22Rv1 (cell line): ENCODE measurements at regions not wholly inside any gene's neighbourhood (a gene's known extent, or its start where the extent isn't known, plus 50 kb on each side); places are given as distances from the start of the nearest gene placed in this dataset.

Experiments
- CTCF ChIP-seq: fragments of 450-650 bp; IDR thresholded peaks from 2 replicates; pipeline ENCODE4 v1.5.1; 2017; ENCODE audit warnings: mild to moderate bottlenecking
- ZFX ChIP-seq: fragments of 450-650 bp; IDR thresholded peaks from 2 replicates; pipeline ENCODE4 v1.6.1; 2017; ENCODE audit warnings: antibody characterized with exemption, borderline replicate concordance

DNA sequence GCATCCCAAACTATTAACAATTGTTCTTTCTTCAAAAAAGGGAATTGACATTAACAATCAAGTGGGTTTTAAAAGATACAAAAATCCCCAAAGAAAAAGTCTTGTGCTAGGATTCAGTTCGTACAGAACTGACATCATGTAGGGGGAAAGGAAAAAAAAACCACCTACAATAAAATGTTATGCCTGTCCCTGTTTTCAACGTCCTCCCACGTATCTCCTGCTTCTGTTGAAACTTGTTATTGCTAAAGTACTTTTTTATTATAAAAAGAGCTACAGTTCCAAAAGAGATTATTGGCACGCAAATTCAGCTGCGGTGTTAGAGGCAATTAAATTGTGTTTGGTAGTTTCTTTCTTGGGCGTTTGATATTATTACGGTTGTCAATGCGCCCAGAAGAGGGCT is 102.8 kb upstream of the PHACTR1 start:
- no peak for TF ChIP-seq CTCF
- no peak for TF ChIP-seq ZFX
